SK-N-SH (cell line): ENCODE measurements at regions not wholly inside any gene's neighbourhood (a gene's known extent, or its start where the extent isn't known, plus 50 kb on each side); places are given as distances from the start of the nearest gene placed in this dataset.

ENCODE experiments used
- CHD2 ChIP-seq: fragments of 150-350 bp; IDR thresholded peaks from 2 replicates; pipeline ENCODE4 v1.6.1; 2018; ENCODE audit warnings: low read length; ENCODE audit not compliant: partially characterized antibody
- CTCF ChIP-seq: fragments of 200-600 bp; sonication (generic); IDR thresholded peaks from 2 replicates; pipeline ENCODE4 v1.6.1; 2017; ENCODE audit warnings: antibody characterized with exemption, mild to moderate bottlenecking, moderate library complexity
- EP300 ChIP-seq, 2 experiments: IDR thresholded peaks; 2 replicates each; pipeline versions ENCODE4 v1.4.0 to v1.6.1; 2012; ENCODE audit warnings: borderline replicate concordance in 1 of 2, low read depth in 1 of 2, low read length in 1 of 2
- GABPA ChIP-seq: IDR thresholded peaks from 2 replicates; pipeline ENCODE4 v1.4.0; 2012; ENCODE audit warnings: low read depth, mild to moderate bottlenecking
- GATA2 ChIP-seq: sonication (generic); formaldehyde crosslinking; IDR thresholded peaks from 2 replicates; pipeline ENCODE4 v1.5.0; 2020; ENCODE audit warnings: mild to moderate bottlenecking, missing genetic modification reagents
- JUND ChIP-seq: IDR thresholded peaks from 2 replicates; pipeline ENCODE4 v1.4.0; 2012
- MAX ChIP-seq: IDR thresholded peaks from 2 replicates; pipeline ENCODE4 v1.4.0; 2012; ENCODE audit warnings: low read depth
- POLR2AphosphoS5 ChIP-seq: IDR thresholded peaks from 2 replicates; pipeline ENCODE4 v1.6.1; 2012; ENCODE audit warnings: low read depth, low read length
- RAD21 ChIP-seq: IDR thresholded peaks from 2 replicates; pipeline ENCODE4 v1.6.1; 2012; ENCODE audit warnings: mild to moderate bottlenecking, low read length
- USF2 ChIP-seq: fragments of 150-350 bp; IDR thresholded peaks from 2 replicates; pipeline ENCODE4 v1.6.1; 2017; ENCODE audit warnings: antibody characterized with exemption, low read length, low read depth, borderline replicate concordance

- TF ChIP-seq JUND (no peak), USF2 (no peak), MAX (peak; percentile 64; the same call in 1 of the 2 replicates), EP300 (IDR thresholded peaks at IDR 0.05; ENCODE audit: borderline replicate concordance in 1 of 2, low read depth in 1 of 2, low read length in 1 of 2) (no peak), POLR2AphosphoS5 (no peak), RAD21 (no peak), GATA2 (no peak), CTCF (no peak), GABPA (no peak), CHD2 (no peak)
Measured at GRCh38 chr6:139591075-139591865, 216.8 kb upstream of the CITED2 start.
